BE2C (cell line): ENCODE measurements at regions not wholly inside any gene's neighbourhood (a gene's known extent, or its start where the extent isn't known, plus 50 kb on each side); places are given as distances from the start of the nearest gene placed in this dataset.
"Not testable (repeated sequence)": the region's sequence is repeated elsewhere in the genome, so short reads cannot be mapped to it uniquely, and the experiment has no call there.

Experiments used
- DNase-seq: peaks from one replicate; pipeline ENCODE4 v3.0.0-alpha.2; 2020
- H3K27me3 ChIP-seq: fragments of 250-450 bp; sonication (Bioruptor Pico); 2 replicates; pipeline ENCODE4 v1.5.1; 2020; ENCODE audit warnings: mild to moderate bottlenecking
- H3K36me3 ChIP-seq: fragments of 250-450 bp; sonication (Bioruptor Pico); 2 replicates; pipeline ENCODE4 v1.5.1; 2020; ENCODE audit warnings: mild to moderate bottlenecking
- H3K4me1 ChIP-seq: fragments of 250-450 bp; sonication (Bioruptor Pico); 2 replicates; pipeline ENCODE4 v1.5.1; 2020
- H3K4me3 ChIP-seq: 2 replicates; pipeline ENCODE4 v1.5.1; 2011; ENCODE audit warnings: low read depth, low read length
- H3K9me3 ChIP-seq: fragments of 250-450 bp; sonication (Bioruptor Pico); 2 replicates; pipeline ENCODE4 v1.5.1; 2020
- TF ChIP-seq, protein P1 (sequence below): IDR thresholded peaks from 2 replicates; pipeline ENCODE4 v1.5.1; 2012; ENCODE audit warnings: mild to moderate bottlenecking, low read depth, low read length

DNA sequence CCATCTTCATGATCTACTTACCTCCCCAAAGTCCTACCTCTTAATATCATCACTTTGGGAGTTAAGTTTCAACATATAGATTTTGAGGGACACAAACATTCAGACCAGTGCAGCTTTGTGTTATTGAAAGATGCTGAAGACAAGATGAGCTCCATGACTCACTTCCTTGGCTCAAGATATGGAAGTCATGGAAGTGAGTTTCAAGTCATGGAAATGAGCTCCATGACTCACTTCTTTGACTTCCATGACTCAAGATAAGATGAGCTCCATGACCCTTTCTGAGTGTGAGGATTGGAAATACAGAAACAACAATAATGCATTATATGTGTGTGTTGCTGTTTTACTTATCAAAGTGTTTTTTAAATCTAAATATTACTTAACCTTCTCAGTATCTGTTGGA is 170.2 kb upstream of the TPRG1 start:
- no peaks in the 10 kb centered on the region for H3K9me3 ChIP-seq
- no peak for DNase-seq

DNA sequence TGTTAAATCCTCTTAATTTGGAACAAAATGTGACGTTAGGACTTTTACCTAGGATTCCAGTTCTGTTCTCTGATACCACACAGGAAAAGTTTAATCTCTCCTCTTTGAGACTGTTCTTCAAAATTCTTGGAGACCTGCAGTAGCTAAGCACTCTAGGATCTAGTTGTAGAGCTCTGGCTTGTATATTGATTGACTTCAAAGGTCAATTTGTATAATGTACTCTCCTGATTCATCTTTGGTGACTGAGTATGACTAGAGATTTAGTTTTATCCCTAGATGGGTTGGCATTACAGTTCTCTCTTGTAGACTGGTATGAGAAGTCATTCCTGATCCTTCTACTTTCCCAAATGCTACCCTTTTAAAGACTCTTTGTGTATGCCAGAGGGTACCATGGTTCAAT is 168.4 kb upstream of the TPRG1 start:
- Histone ChIP-seq H3K9me3 (no peaks in the 10 kb centered on the region), H3K4me1 (no peaks in the 10 kb centered on the region), H3K4me3 (no peak overlapping the region), H3K27me3 (no peaks in the 10 kb centered on the region), H3K36me3 (no peaks in the 10 kb centered on the region)
- TF ChIP-seq, protein P1, sequence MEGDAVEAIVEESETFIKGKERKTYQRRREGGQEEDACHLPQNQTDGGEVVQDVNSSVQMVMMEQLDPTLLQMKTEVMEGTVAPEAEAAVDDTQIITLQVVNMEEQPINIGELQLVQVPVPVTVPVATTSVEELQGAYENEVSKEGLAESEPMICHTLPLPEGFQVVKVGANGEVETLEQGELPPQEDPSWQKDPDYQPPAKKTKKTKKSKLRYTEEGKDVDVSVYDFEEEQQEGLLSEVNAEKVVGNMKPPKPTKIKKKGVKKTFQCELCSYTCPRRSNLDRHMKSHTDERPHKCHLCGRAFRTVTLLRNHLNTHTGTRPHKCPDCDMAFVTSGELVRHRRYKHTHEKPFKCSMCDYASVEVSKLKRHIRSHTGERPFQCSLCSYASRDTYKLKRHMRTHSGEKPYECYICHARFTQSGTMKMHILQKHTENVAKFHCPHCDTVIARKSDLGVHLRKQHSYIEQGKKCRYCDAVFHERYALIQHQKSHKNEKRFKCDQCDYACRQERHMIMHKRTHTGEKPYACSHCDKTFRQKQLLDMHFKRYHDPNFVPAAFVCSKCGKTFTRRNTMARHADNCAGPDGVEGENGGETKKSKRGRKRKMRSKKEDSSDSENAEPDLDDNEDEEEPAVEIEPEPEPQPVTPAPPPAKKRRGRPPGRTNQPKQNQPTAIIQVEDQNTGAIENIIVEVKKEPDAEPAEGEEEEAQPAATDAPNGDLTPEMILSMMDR: no peak
- DNase-seq: no peak

More for the DNA sequence above, 170.2 kb upstream of the TPRG1 start:
- Histone ChIP-seq H3K4me3 (no peak overlapping the region), H3K36me3 (no peaks in the 10 kb centered on the region), H3K27me3 (no peaks in the 10 kb centered on the region), H3K4me1 (no peaks in the 10 kb centered on the region)
- TF ChIP-seq, protein P1: no peak

DNA sequence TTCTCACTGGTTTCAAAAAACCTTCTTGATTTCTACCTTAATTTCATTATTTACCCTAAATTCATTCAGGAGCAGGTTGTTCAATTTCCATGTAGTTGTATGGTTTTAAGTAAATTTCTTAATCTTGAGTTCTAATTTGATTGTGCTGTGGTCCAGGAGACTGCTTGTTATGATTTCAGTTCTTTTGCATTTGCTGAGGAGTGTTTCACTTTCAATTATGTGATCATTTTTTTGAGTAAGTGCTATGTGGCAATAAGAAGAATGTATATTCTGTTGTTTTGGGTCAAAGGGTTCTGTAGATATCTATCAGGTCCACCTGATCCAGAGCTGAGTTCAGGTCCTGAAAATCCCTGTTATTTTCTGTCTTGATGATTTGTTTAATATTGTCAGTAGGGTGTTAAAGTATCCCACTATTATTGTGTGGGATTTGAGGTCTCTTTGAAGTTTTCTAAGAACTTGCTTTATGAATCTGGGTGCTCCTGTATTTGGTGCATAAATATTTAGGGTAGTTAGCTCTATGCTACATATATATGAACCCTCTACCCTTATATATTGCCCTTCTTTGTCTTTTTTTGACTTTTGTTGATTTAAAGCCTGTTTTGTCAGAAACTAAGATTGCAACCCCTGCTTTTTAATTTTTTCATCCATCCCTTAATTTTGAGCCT is 158.4 kb upstream of the TPRG1 start:
- DNase-seq: no peak
- Histone ChIP-seq H3K36me3 (no peaks in the 10 kb centered on the region), H3K4me1 (no peaks in the 10 kb centered on the region), H3K4me3 (no peak overlapping the region), H3K27me3 (no peaks in the 10 kb centered on the region), H3K9me3 (no peaks in the 10 kb centered on the region)
- TF ChIP-seq, protein P1: no peak

DNA sequence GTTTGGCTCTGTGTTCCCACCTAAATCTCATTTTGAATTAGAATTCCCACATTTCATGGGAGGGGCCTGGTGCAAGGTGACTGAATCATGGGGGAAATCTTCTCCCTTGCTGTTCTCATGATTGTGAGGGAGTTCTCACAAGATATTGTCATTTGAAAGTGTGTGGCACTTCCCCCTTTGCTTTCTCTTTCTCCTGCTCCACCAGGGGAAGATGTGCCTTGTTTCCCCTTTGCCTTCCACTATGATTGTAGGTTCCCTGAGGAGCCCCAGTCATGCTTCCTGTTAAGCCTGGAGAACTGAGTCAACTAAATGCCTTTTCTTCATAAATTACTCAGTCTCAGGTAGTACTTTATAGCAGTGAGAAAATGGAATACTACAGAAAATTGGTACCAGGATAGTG is 157.2 kb upstream of the TPRG1 start:
- no peaks in the 10 kb centered on the region for H3K4me1 ChIP-seq
- no peaks in the 10 kb centered on the region for H3K9me3 ChIP-seq
- no peak overlapping the region for H3K4me3 ChIP-seq
- TF ChIP-seq, protein P1: no peak
- H3K36me3 ChIP-seq: no peaks in the 10 kb centered on the region
- no peaks in the 10 kb centered on the region for H3K27me3 ChIP-seq
- DNase-seq: no peak

DNA sequence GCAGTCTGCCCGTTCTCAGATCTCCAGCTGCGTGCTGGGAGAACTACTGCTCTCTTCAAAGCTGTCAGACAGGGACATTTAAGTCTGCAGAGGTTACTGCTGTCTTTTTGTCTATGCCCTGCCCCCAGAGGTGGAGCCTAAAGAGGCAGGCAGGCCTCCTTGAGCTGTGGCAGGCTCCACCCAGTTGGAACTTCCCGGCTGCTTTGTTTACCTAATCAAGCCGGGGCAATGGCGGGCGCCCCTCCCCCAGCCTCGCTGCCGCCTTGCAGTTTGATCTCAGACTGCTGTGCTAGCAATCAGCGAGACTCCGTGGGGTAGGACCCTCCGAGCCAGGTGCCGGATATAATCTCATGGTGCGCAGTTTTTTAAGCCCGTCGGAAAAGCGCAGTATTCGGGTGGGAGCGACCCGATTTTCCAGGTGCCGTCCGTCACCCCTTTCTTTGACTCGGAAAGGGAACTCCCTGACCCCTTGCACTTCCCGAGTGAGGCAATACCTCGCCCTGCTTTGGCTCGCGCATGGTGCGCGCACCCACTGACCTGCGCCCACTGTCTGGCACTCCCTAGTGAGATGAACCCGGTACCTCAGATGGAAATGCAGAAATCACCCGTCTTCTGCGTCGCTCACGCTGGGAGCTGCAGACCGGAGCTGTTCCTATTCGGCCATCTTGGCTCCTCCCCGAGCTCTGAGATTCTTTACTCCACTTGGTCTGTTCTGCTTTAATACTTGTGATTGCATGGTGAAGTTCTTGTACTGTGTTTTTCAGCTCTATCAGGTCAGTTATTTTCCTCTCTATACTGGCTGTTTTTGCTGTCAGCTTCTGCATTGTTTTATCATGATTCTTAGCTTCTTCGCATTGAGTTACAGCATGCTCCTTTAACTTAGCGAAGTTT is 148.9 kb upstream of the TPRG1 start:
- H3K36me3 ChIP-seq, H3K4me1 ChIP-seq, H3K27me3 ChIP-seq, H3K9me3 ChIP-seq: not testable (repeated sequence)
- H3K4me3 ChIP-seq: peak overlapping the region; percentile 19; the same call in 1 of the 2 replicates
- DNase-seq: peak; percentile 51

DNA sequence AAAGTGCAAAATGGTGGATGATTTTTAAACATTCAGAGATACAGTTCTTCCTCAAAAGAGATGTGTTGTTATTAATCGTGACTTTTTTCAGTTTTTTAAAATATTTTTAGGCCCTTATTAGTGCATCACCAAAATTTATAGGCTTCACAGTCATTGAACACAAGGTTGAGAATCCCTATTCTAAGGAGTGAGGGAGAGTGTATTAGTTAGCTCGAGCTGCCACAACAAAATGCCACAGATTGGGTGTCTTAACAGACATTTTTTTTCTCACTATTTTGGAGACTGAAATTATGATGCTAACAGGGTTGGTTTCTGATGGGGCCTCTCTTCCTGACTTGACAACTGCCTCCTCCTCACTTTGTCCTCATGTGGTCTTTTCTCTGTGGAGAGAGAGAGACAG is 145.9 kb upstream of the TPRG1 start:
- H3K36me3 ChIP-seq: no peaks in the 10 kb centered on the region
- no peak for DNase-seq
- no peak overlapping the region for H3K4me3 ChIP-seq
- TF ChIP-seq, protein P1: no peak
- H3K27me3 ChIP-seq: no peaks in the 10 kb centered on the region
- H3K9me3 ChIP-seq: no peaks in the 10 kb centered on the region
- H3K4me1 ChIP-seq: no peaks in the 10 kb centered on the region
